Left ventricle myocardium inferior (tissue), 1 donor: ENCODE measurements at regions not wholly inside any gene's neighbourhood (a gene's known extent, or its start where the extent isn't known, plus 50 kb on each side); places are given as distances from the start of the nearest gene placed in this dataset.

Experiments used
- DNase-seq: peaks from one replicate; pipeline ENCODE4 v3.0.0-alpha.2; 2020
- H3K27ac ChIP-seq: fragments of 200-600 bp; replicated peaks from 2 replicates; pipeline ENCODE4 v1.8.0; 2021
- H3K27me3 ChIP-seq: fragments of 200-600 bp; 2 replicates; pipeline ENCODE4 v1.8.0; 2021; ENCODE audit warnings: low read depth
- H3K36me3 ChIP-seq: fragments of 200-600 bp; 2 replicates; pipeline ENCODE4 v1.8.0; 2021
- H3K4me1 ChIP-seq: fragments of 200-600 bp; 2 replicates; pipeline ENCODE4 v1.8.0; 2021
- H3K4me3 ChIP-seq: fragments of 200-600 bp; 2 replicates; pipeline ENCODE4 v1.8.0; 2021; ENCODE audit warnings: mild to moderate bottlenecking, moderate library complexity
- H3K9me3 ChIP-seq: fragments of 200-600 bp; replicated peaks from 2 replicates; pipeline ENCODE4 v1.8.0; 2021
- intact Hi-C: fragments of 100-400 bp; cut with micrococcal nuclease; formaldehyde crosslinking; loops from one replicate; pipeline ENCODE4 v1.11.0; 2022
- TF ChIP-seq, protein P1 (sequence below): fragments of 200-600 bp; IDR thresholded peaks from 2 replicates; pipeline ENCODE4 v1.8.0; 2021; ENCODE audit warnings: antibody characterized with exemption, mild to moderate bottlenecking, borderline replicate concordance
- donor health status: DM: no; HTN: yes; CAD: no; lungs with severe emphysema.

DNA sequence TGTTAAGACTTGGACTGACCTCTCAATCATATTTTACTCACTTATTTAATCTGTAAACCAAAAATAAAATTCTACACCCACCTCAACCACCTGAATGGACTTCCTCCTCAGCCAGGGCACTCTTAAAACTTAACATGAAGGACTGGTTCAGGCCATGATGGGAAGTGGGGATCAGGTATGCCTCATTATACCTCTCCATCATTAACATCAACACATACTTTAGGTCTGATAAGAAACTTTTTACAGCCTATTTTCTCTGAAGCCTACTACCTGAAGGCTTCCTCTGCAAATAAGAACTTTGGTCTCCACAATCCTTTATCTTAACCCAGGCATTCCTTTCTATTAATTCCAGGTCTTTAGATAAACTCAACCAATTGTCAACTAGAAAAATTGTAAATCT, 390.0 kb downstream of the AASDHPPT start:
- TF ChIP-seq, protein P1, sequence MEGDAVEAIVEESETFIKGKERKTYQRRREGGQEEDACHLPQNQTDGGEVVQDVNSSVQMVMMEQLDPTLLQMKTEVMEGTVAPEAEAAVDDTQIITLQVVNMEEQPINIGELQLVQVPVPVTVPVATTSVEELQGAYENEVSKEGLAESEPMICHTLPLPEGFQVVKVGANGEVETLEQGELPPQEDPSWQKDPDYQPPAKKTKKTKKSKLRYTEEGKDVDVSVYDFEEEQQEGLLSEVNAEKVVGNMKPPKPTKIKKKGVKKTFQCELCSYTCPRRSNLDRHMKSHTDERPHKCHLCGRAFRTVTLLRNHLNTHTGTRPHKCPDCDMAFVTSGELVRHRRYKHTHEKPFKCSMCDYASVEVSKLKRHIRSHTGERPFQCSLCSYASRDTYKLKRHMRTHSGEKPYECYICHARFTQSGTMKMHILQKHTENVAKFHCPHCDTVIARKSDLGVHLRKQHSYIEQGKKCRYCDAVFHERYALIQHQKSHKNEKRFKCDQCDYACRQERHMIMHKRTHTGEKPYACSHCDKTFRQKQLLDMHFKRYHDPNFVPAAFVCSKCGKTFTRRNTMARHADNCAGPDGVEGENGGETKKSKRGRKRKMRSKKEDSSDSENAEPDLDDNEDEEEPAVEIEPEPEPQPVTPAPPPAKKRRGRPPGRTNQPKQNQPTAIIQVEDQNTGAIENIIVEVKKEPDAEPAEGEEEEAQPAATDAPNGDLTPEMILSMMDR: no peak
- H3K36me3 ChIP-seq: no peaks in the 10 kb centered on the region
- H3K27me3 ChIP-seq: no peaks in the 10 kb centered on the region
- no peak for DNase-seq
- no peaks in the 10 kb centered on the region for H3K9me3 ChIP-seq
- peaks cover 3% of the 10 kb centered on the region for H3K4me1 ChIP-seq
- intact Hi-C loops: no loop called here
- H3K27ac ChIP-seq: no peak overlapping the region
- H3K4me3 ChIP-seq: no peak overlapping the region

GRCh38 chr11:106468086-106468485, 390.6 kb downstream of the AASDHPPT start:
- no peaks in the 10 kb centered on the region for H3K27me3 ChIP-seq
- TF ChIP-seq, protein P1: no peak
- H3K27ac ChIP-seq: peak overlapping the region; percentile 6
- no peak overlapping the region for H3K4me3 ChIP-seq
- H3K4me1 ChIP-seq: no peaks in the 10 kb centered on the region
- no peak for DNase-seq
- H3K36me3 ChIP-seq: no peaks in the 10 kb centered on the region
- intact Hi-C loops: no loop called here
- no peaks in the 10 kb centered on the region for H3K9me3 ChIP-seq

DNA sequence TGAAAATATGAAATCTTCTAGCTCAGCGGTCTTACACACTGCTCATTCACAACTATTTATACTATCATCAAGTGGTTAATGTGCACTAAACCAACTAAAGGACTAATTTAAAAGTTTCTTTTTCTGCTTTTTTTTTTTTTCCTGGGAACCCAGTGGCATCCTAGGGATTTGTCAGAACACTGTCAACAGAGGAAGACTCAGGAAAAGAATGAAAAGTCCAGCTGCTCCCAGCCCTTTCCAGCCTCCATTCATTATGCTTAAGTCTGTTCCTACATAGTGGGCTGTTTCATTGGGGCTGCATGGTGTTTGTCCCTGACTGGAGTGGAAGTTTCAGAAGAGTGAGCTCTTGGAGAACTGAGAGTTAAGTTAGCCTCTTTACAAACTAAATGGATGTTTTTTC, 391.1 kb downstream of the AASDHPPT start:
- TF ChIP-seq, protein P1: no peak
- no peaks in the 10 kb centered on the region for H3K36me3 ChIP-seq
- intact Hi-C loops: no loop called here

DNA sequence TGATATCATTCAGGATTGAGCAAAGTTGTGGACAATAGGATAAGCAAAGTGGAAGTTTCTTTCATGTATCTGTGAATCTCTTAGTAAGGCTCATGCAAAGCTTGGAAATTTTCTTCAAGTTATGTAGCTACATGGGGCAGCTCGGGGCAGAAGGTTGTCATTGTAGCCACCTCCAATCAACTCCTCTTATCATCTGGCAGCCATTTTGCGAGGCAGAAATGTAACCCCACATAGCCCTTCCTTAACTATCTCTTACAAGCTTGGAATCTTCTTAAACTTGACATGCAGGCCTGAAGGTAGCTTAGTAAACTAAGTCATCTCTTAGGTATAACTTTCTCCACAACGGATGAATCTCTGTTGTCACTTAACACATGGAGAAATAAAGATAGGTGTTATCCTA, 392.8 kb downstream of the AASDHPPT start:
- Histone ChIP-seq H3K27me3 (no peaks in the 10 kb centered on the region), H3K36me3 (no peaks in the 10 kb centered on the region), H3K9me3 (peaks cover 11% of the 10 kb centered on the region), H3K4me3 (no peak overlapping the region), H3K4me1 (no peaks in the 10 kb centered on the region), H3K27ac (no peak overlapping the region)
- DNase-seq: no peak
- intact Hi-C loops: no loop called here
- TF ChIP-seq, protein P1: no peak

More for the DNA sequence above, 391.1 kb downstream of the AASDHPPT start:
- H3K4me1 ChIP-seq: no peaks in the 10 kb centered on the region
- peak overlapping the region; percentile 6 for H3K27ac ChIP-seq
- H3K27me3 ChIP-seq: no peaks in the 10 kb centered on the region
- no peak for DNase-seq
- no peaks in the 10 kb centered on the region for H3K9me3 ChIP-seq
- no peak overlapping the region for H3K4me3 ChIP-seq

DNA sequence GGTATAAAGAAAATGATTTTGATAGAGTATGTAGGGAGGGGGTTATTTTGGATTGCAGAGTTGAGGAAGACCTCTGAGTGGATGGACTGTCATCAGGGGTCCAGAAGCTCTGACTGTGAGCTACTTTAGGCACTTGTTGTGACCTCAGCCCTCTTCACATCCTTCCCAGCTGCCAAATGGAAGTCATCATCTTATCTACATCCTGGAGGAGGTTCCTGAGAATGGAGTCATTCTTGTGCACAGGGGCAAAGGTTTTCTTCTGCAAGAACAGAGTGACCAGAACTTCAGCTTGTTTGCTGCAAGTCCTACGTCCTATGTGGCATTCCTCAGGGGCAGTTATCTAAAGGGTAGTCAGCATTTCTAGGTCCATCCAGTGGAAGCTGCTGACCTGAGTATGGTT, 393.8 kb downstream of the AASDHPPT start:
- Histone ChIP-seq H3K9me3 (peaks cover 11% of the 10 kb centered on the region), H3K4me3 (no peak overlapping the region), H3K27ac (peak overlapping the region; percentile 57), H3K27me3 (no peaks in the 10 kb centered on the region), H3K4me1 (no peaks in the 10 kb centered on the region), H3K36me3 (no peaks in the 10 kb centered on the region)
- intact Hi-C loops: no loop called here
- DNase-seq: no peak
- TF ChIP-seq, protein P1: no peak
